ENCODE measurements at regions not wholly inside any gene's neighbourhood (a gene's known extent, or its start where the extent isn't known, plus 50 kb on each side); places are given as distances from the start of the nearest gene placed in this dataset.

DNA sequence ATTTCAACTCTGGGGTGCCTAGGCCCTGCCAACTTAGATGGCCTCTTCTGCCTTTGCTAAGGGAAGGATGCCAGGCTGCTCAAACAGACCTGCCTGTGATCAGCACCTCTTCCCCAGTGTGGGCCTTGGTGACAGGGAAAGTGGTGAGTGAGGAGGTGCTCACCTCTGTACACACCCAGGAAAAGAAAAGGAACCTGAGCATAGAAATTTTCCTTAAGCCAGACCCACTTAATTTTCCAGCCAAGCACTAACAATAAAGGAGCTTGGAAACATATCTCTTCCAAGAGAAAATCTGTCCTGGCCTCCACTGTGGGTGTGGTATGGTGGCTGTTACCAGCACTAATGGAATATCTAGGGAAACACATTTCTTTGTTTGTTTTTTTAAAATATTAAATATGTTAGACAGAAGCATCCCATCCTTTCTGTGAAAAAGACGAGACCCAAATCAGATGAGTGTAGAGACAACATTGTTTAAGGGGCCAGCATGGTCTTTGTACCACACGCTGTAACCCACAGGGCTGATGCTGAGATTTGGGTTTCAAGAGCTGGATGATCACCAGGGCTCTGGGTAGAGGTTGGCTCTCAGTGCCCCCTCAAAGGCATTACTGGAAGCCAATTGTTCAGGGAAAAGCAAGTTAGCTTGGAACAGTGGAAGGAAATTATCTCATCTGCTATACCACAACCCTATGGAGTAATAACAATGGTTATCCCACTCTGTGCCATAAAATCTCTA, 472.2 kb downstream of the INSC start:
- no peak for DNase-seq

DNA sequence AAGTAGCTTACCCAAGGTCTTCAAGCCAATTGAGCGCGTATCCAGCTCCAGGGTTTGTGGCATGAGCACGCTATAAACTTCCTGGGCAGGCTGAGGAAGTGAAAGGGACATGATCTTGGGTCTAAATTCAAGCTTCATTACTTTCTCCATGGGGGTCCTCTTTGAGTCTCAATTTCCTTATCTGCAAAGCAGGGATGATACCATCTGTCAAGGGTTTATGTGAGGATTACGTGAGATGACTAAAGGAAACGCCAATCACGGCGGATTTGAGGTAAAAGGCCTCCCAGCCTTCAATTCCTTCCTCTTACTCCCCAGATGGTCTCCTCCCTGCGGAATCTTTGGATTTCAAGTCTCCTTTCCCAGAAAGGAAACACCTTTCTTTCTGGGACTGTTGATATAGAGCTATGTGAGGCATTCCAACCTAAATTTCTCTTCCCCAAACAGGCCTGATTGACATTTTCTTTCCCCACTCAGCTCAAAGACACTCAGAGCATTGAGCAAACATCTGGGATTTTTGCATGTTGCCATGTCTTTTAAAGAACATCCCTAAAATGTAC, 474.4 kb downstream of the INSC start:
- no peak for DNase-seq

DNA sequence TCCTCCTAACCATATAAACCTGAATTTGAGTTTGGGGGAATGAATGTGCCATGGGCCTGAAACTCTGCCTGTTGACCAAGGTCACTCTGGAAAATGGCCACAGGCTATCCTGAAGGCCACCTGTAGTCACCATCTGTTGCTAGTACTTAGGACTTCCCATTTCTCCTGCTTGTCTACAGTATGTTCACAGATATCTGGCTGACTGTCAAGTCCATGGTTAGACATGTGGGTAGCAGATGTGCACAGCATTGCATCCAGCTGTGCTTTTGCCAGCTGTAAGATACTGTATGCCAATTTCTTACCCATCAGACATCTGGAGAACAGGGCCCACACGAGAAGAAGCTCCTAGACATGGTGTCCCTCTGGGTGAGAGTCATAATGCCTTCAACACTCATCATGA, 475.4 kb downstream of the INSC start:
- no peak for DNase-seq

DNA sequence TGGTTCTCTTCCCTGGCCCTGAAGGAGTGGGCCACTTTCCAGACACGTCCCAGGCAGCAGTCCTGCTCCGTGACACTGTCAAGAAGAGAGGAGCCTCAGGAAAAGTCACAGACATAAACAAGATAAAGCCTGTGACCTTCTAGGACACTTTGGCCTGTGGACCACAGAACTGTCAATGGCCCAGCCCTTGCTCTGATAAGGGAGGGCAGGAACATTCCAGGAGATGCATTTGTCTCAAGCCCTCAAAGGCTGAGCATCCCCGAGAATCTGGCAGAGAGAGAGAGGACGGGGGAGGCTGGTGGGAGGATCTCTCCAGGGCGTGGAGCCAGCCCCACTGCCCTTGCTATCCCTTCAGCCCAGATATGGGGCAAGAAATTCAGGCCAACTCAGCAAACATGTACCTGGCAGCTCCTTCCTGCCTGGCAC, 476.4 kb downstream of the INSC start:
- no peak for DNase-seq

DNA sequence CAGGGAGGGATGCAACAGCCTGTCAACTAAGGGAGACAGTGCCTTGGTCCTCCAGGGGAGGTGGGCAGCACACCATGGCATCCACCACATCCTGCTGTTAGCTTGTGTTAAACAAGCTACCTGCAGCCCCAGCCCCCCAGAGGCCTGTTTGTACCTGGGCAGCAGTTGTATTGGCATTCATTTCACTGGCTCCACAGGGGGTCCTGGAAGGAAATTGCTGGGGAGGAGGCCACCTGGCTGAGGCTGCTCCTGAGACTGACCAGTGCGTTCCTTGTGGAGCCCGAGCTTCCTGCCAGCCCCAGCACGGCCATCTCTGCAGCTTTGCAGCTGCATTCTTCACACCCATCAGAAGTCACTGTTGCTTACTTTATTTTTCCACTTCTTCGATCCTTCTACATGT, 479.9 kb downstream of the INSC start:
- DNase-seq = no peak

DNA sequence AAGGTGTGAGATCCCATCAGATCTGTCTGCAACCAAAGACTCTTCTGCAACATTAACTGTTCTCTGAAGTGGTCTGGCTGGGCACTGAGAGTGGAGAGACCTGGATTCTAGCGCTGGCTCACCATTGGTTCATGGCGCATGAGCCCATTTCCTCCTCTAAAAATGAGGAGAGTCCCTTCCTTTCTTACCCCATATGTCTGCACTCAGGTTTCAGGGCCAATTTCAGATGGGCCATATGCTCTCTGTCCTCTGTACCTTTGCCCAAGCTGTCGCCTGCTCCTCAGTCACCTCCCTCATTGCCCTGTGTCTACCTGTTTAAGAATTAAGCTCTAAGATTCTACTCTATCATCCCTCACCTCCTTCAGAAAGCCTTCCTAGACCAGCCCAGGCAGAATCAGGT, 484.7 kb downstream of the INSC start:
- no peak for DNase-seq

DNA sequence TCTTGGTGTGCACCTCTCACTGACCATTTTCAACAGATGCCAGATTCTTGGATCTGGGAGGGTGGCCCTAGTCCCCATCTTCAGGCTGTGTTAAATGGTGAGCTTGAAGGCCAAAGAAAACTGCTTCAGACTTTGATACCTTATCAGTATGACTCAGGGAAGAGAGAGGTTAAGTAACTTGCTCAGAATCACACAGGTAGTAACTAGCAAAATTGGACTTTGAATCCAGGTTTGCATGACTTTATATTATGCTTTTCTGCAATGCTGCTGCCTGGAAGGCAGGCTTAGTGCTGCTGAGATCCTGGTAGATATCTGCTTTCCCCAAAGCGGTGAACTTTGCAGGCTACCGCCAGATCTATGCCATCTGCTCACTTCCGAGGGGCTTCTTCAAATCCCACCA, 487.3 kb downstream of the INSC start:
- DNase-seq = no peak

DNA sequence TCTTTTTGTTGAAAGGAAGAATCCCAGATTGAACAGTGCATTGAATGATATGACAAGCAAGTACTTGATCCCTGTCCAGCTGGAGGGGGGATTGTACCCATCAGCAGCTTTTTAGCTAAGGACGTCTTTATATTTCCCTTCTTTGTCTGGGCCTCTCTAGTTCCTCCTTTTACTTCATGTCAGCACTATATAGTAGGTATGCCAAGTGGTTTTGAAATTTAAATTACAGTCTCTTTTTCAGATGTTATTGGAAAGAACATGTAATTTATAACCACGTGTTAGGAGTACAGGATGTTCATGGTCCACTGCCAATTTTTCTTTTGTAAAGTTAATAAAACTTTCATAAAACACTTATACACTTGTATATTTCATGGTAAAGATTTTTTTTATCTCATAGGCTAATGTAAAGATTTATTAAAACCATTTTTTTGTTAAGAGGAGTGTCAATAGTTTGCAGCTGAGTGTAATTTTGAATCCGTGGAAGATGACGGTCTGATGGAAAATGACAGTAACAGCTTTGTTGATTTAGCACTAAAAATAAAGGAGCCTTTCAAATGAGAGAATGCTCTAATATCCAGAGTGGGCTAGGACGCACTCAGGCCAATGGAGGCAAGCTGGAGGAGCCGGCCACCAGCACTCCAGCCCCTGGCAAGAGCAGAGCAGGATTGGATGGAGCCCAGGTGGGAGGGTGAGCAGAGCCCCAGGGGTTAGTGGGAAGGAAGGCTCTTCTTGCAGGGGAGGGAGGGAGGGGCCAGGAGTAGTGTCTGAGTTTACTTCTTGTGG, 488.3 kb downstream of the INSC start:
- DNase-seq = no peak

DNA sequence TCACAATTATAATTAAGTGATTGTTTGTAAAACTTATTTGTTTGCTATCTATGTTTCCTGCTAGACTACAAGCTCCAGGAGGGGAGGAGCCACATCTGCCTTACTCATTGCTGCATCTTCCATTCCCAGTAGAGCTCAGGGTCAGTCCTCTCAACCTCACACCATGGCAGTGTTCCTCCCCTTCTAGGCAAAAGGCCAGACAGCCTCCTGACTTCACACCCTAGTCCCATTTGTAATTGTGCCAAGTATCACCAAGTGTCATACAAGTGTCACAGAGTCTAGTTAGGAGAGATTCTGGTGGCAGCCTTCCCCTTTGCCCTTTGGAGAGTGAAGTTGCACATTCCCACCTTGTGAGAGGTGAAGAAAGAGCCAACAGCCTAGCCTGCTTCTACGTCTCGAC, 490.4 kb downstream of the INSC start:
- no peak for DNase-seq

DNA sequence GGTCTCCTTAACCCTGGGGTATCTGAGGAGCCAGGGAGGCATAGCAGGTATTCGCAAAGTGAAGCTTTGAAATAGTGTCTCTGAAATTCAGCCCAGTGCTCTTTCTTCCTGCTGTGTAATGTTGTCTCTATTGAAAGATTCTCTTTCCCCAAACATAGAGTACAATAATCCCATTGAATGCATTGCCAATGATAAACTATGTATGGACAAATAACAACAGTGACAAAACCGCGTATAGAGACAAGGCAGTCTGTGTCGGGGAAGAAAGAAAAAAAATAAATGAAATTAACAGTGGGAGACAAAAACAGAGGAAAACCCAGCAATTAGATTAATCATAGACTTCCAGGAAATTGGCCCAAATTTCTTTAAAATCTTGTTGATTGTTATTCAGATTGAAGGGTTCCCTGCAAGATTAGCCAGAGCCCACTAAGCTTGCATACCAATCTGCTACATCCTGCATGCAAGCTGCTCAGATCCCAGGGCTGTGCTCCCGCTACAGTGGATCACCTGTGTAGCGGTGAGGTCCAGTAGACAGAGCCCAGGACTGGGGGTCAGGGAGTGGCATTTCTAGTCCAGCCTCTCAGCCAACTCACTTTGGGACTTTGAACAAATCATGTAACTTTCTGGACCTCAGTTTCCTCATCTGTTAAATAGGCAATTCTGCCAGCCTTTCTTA, 492.8 kb downstream of the INSC start:
- no peak for DNase-seq

DNA sequence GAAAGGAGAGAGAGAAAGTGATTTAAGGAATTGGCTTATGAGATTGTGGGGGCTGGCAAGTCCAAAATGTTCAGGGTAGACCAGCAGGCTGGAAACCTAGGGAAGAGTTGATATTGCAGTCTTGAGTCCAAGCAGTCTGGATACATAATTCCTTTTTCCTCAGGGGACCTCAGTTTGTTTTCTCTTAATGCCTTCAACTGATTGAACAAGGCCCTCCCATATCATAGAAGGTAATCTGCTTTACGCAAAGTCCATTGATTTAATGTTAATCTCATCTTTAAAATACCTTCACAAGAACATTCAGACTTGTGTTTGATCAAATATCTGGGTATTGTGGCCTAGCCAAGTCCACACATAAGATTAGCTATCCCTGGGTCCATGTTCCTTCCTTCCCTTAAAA, 494.7 kb downstream of the INSC start:
- no peak for DNase-seq

DNA sequence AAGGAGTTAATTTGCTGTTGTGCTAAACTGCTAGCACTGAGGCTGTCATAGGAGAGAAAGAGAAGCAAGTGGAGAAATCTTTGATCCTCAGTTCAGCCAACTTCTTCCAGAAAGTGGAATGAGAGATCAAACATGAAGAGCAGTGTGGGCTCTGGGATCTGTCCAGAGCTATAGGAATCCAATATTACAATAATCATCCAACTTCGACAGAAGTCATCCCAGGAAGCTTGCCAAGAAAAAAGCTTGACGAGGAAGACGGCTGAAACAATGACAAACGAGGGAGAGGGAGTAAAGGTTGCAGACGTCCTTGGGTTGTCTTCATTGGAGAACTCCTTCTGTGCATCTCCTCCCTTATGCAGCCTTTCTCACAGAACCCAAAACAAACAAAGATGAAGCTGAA, 496.2 kb downstream of the INSC start:
- DNase-seq = no peak

DNA sequence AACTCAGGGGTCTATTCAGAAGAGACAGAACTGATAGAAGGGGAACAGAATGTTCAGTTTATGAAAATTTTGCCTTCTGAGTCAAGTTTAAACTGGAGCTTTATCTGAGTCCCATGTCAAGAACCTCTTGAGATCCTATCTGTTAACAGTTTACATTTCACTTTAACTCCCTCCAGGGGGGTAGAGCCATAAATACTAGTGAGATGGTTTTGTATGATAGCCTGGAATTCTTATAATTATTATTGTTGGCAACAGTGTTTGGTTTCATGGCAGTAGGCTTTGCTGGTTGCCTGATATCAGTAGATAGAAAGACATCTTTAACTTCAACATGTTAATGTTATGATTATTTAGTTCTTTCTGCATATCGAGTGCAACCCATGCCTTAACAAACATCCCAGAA, 498.5 kb downstream of the INSC start:
- DNase-seq = no peak

DNA sequence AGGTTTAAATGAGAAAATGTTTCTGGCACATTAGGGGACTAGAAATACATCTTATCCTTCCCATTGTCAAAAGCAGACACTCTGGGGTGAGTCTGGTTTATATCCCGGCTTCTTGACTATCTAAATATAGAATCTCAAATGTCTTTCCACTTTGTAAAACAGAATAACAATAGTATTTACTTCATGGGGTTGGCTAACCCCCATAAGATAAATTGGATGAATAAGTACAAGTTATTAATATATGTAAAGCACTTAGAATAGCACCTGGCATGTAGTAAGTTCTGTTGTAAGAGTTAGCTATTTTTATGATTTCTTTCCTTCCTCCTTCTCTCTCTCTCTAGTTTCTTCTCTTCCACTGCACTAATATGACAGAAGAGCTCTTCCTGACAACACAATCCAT, 499.1 kb downstream of the INSC start:
- DNase-seq = no peak

DNA sequence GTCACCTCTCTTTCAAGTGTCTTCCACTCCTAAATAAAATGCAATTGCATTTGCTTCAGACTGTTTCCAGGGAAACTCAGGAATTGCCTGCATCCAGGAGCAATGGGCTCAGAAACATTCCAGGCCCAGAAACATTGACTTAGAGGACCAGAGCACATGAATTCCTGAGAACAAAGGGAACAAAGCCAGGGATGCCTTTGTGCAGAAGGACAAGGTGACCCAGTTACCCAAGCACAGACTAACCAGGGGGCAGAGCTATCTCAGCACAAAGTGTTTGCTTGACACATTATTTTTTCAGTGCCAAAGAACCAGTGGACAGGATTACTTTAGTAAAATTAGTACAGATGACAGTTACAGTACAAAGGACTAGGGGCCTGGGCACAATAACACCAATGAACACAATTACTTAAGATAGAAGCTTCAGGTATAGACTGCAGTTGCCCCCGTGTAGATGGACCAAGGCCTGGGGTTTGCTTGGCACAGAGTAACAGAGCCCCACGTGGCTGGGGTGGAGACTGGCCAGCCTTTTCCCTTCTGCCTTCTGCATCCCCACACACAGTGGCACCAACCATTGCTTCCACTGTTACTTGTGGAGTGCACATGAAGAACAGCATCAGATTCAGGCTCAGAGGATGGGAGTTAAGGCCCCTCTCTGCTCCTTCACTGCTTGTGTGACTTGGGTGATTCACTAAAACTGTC, 500.8 kb downstream of the INSC start:
- DNase-seq = no peak

DNA sequence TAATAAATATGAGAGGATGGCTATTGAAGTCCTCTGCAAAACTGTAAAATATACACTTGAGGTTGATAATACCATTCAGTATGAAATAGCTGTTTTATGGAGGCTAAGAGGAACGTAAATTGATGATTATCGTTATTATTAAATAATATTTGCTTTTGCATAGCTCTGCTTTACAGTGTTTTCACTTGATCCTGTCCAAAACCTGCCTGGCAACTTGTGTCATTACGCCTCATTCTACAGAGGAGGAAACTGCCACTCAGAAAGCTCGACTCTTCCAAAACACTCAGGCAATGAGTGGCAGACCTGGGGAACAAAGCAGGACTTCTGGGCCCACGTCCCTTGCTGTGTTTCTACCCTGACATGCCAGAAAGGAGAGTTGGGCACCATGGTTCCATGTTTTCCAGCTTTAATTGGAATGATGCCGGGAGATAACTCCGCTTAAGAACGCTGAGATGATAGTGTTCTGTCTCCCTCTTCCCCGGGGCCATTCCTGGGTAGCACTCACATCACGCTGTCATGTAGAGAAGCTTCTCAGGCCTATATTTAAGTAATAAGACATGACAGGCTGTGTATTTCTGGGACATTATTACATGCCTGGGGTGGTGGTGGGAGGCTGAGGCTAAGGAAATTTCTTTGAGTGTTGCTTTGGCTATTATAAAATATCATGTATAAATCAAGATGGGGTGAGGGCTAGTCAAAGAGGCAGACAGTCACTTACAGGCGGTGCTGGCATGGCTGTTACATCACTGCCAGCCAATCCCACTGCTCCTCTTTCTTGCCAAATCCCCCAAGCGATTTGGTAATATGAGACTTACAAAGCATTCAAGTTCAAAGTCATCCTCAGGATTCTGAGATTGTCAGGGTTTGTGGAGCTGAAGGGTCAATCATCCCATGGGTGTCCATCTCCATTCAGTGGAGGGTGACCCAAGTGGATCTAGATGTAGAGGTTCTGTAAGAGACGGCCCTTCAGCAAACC, 501.7 kb downstream of the INSC start:
- no peak for DNase-seq

DNA sequence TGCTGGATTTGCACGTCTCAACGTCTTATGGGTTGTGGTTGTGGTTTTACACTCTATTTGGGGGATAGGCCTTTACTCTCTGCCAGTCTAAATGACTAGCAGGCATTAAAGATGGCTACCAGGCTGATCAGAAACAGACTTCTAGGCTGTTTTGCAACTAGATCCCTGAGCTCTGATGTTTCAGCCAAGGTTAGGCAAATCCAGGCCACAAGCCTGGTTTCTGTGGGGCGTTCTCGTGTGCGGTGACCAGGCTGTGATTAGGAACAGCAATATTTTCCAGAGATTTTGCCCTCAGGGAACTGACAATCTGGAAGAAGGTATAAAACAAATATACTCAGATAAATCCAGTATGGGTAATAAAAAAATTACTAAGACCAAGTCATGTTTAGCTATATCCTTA, 502.4 kb downstream of the INSC start:
- DNase-seq = no peak

DNA sequence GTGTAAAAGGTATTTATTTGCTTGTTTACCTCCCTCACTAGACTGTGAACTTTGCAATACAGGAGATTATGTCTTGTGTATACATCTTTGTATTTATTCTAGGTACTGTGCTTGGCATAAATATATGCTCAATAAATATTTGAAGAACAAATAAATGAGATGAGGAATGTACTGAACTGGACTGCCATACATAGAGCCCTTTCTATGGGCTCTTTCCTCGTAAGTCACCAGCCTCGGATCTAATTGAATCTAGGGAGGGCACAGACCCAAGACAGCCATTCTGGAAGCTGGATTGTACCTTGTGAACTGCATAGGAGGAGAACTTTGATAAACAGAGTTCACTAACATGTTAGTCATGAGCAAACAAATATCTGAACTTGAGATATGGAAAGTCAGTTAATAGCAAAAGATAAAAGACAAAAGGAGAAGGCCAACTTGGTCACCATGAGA, 503.9 kb downstream of the INSC start:
- no peak for DNase-seq

DNA sequence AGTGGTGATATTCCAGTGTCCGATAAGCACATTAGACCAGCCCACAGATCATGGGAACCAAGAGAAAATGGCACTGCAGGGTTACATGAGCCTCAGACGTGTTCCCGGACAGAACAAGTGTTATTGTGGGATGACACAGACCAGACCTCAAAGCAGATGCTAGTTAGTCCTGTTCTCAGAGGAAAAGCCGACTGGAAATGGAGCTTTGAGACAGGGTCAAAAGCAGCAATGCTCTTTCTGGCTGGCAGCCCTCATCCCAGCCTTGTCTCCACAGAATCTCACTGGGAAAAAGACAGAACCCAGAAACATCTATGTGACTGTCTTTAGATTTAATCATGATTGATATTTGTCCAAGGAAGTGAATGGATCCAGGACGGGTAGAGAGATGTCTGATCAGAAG, 506.8 kb downstream of the INSC start:
- no peak for DNase-seq

DNA sequence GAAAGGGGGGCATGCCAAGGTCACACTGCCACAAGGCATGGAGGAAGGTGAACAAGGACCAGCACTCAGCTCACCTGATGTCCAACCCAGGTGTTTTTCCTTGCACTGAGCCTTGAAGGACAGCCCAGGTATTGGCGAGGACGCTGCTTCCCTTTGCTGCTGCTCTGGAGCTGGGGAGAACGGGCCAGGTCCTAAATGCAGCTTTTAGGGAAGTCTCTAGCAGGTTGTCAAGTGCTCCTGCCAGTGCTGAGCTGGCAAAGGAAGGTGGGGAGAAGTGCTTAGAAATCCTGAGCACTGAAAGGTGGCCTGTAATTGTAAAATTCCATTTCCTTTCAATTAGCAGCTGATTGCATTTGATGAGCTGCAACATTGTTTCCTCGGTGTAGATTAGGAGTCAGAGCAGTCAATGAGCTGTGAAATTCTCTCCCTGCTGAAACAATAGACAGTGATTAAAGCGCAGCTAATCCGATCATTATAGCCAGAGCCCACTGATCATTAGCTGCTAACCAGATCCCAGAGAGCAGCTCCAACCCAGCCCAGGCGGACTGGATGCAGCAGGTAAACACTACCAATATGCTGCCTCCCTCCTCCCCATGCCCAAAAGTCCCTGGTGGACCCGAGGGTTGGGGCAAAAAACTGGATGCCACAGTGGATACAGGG, 507.6 kb downstream of the INSC start:
- DNase-seq = no peak

DNA sequence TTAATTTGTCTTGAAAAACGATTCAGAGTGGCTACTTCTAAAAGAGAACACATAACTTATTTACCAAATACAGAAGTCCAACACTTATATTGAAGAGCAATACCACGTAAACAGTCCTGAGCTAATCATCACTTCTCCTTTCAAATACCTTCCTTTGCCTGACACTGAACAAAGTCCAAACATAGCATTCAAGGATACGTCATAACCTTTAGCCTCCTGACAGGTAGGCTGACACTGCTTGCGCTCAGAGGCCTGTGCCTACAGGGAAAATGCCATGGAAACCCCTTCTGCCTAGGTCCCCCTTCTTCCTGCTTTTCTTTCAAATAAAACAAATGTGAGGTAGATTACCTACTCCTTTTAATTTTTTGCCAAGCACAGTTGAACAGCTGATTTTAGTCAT, 510.0 kb downstream of the INSC start:
- DNase-seq = no peak
